Activated naive CD4-positive, alpha-beta T cell treated with anti-CD3 and anti-CD28 coated beads, Interleukin-2, amount 50 U/mL, for 72 hours (primary cell): ENCODE measurements at regions not wholly inside any gene's neighbourhood (a gene's known extent, or its start where the extent isn't known, plus 50 kb on each side); places are given as distances from the start of the nearest gene placed in this dataset.

Experiments
- ATAC-seq, 2 donors: fragments of 150-1000 bp; cut with Tn5 transposase; 2 replicates each; pipeline ENCODE4 v1.10.0; 2021; ENCODE audit warnings: mild to moderate bottlenecking in 2 of 2, moderate library complexity in 2 of 2
- DNase-seq, 2 donors: peaks; one replicate each; pipeline ENCODE4 v3.0.0; 2021 to 2022; ENCODE audit warnings: low spot score in 2 of 2
- H3K27ac Mint-ChIP-seq, 2 donors: one replicate each; pipeline ENCODE4 v1.8.0; 2022; ENCODE audit warnings: mild to moderate bottlenecking in 2 of 2, mixed read lengths in 2 of 2
- H3K36me3 Mint-ChIP-seq, 2 donors: one replicate each; pipeline ENCODE4 v1.8.0; 2022; ENCODE audit warnings: mixed read lengths in 2 of 2
- H3K9me3 Mint-ChIP-seq, 2 donors: one replicate each; pipeline ENCODE4 v1.8.0; 2022; ENCODE audit warnings: mixed read lengths in 2 of 2

DNA sequence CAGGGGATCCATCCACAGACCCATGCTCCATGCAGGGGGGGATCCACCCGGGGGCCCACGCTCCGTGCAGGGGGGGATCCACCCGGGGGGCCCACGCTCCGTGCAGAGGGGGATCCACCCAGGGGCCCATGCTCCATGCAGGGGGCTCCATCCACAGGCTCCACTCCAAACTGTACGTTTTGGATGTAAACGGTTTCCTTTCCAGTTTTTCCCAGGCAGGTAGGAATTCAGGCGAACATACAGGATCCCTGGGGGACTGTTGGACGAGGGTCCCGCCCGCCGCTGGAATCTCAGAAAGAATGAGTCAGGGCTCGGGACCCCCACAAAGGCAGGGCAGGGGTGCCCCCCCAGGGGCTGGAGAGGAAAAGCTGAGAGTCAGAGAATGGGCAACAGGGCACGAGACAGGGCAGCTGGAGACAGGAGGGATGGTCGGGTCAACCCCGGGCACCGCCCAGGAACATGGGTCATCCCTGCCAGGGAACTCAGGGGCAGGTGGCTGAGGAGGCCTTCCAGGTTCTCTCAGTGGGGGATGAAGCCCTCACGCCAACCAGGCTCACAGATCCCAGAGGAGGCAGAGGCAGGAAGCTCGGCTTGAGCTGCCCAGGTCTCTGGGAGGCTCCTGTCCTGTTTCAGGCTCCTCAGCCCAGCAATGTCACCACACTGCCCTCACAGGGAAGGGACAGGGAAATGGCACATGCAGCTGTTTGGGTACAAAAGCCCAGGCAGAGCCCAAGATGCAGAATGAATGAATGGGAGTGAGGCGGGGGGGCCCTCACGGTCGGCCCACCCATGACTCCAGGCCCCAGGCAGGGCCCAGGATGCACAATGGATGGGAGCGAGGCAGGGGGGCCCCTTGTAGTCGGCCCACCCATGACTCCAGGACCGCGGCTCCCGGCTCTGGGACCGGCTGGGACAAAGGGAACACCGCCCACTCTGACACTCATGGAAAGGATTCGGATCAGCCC, 200.2 kb downstream of the BRD1 start:
- Mint-ChIP-seq H3K27ac (no peak overlapping the region), H3K36me3 (no peaks in the 10 kb centered on the region), H3K9me3 (no peaks in the 10 kb centered on the region)
- ATAC-seq (no peak), DNase-seq (no peak)

- Mint-ChIP-seq H3K27ac (no peak overlapping the region), H3K9me3 (no peaks in the 10 kb centered on the region), H3K36me3 (no peaks in the 10 kb centered on the region)
- ATAC-seq: no peak
- DNase-seq: no peak
These were observed 201.1 kb downstream of the BRD1 start for GRCh38 chr22:49626361-49627216.

DNA sequence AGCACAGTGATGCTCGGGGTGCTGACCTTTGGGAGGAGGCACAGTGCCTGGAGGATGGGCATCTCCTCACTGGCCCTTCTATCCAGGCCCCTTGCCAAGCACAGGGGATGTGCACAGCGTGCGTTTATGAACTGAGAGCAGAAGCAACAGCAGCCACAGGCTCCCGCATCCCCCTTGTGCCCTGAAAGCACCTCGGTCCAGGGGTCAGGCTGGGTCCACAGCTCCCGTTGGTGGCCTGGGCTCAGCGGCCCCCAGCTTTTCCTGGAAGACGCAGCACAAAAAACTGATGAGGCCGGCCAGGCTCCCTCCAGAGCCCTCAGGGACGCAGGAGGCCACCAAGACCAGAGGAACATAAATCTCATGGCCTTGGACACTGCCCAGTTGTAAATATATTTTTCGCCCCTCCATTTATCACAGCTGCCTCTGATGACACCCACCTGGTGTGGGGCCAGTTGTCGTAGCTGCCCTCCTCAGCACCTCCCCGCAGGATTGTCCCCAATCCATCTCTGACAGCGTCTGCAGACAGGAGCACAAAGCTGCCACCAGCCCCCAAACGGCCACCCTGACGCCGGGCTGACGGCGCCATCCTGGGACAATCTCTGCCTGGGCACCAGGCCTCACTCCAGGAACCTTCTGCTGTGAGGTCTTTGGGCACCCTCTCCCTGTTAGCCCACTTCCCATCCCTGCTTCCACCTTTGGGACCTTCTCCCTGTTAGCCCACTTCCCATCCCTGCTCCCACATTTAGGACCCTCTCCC, 203.1 kb downstream of the BRD1 start:
- peak in 1 of 2 donors; percentile 43 for ATAC-seq
- Mint-ChIP-seq H3K36me3 (no peaks in the 10 kb centered on the region), H3K27ac (peak overlapping the region in 1 of 2 donors; percentile 64), H3K9me3 (no peaks in the 10 kb centered on the region)
- no peak for DNase-seq

DNA sequence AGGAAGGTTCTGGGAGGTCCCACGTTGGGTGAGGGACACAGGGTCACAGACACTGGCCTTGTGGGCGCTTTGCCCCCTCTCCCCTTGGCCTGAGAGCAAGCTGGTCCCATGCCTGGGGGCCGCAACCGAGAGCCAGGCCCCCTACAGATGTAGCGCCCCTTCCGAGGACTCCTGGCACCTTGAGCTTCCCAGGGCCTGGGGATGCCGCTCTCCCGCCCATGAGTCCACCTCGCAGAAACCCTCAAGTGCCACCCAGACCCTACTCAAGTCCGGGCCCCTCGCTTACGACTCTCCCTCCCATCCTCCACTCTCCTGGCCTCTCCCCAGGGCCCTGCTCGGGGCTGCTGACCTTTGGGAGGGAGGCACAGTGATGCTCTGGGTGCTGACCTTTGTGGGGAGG, 204.0 kb downstream of the BRD1 start:
- no peaks in the 10 kb centered on the region for H3K36me3 Mint-ChIP-seq
- no peak for DNase-seq
- H3K9me3 Mint-ChIP-seq: no peaks in the 10 kb centered on the region
- H3K27ac Mint-ChIP-seq: peak overlapping the region in 1 of 2 donors; percentile 64
- ATAC-seq: peak in 1 of 2 donors; percentile 24

- H3K36me3 Mint-ChIP-seq: no peaks in the 10 kb centered on the region
- ATAC-seq (no peak), DNase-seq (no peak)
- no peaks in the 10 kb centered on the region for H3K9me3 Mint-ChIP-seq
- peak overlapping the region in 1 of 2 donors; percentile 64 for H3K27ac Mint-ChIP-seq
These were observed 204.5 kb downstream of the BRD1 start for GRCh38 chr22:49623176-49623575.

DNA sequence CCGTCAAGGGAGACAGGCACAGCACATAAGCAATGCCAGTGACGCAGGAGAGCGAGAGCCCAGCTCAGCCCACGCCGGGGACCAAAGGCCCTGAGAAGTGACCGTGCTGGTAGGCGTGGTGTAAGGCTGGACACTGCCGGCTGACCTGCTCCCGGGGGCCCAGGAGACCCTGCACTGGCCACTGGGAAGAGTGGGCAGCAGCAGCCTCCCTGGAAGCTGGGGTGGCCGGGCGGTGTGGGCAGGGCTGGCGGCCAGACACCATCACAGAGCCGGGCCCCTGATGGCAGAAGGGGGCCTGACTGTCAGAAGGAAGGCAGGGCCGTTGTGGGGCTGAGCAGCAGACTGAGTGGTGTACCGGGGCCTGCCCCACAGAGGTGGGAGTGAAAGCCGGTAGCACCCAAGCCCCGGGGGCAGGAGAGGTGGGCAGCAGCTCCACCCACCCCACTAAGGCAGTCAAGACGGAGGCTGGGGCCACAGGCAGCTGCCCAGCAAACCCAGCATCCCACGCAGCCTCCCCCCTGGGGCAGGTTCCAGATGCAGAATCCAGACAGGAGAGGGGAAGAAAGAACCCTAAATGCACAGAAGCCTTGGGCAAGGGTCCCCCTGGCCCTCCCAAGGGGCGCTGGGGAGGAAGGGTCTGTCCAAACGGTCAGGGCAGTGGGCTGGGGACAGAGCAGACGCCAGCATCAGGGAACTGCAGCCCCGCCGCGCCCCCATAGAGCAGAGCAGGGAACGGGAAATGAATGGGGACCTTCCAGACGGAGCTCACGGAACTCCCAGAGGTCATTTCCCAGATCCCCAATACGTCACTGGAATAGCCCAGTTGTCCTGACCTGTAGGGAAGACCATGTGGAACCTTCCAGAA, 205.2 kb downstream of the BRD1 start:
- no peak for DNase-seq
- no peaks in the 10 kb centered on the region for H3K36me3 Mint-ChIP-seq
- ATAC-seq: no peak
- peak overlapping the region in 1 of 2 donors; percentile 20 for H3K27ac Mint-ChIP-seq
- no peaks in the 10 kb centered on the region for H3K9me3 Mint-ChIP-seq

- Mint-ChIP-seq H3K36me3 (no peaks in the 10 kb centered on the region), H3K27ac (peak overlapping the region in 1 of 2 donors; percentile 20), H3K9me3 (no peaks in the 10 kb centered on the region)
- DNase-seq (no peak), ATAC-seq (no peak)
These were observed 206.0 kb downstream of the BRD1 start for GRCh38 chr22:49621601-49622210.

DNA sequence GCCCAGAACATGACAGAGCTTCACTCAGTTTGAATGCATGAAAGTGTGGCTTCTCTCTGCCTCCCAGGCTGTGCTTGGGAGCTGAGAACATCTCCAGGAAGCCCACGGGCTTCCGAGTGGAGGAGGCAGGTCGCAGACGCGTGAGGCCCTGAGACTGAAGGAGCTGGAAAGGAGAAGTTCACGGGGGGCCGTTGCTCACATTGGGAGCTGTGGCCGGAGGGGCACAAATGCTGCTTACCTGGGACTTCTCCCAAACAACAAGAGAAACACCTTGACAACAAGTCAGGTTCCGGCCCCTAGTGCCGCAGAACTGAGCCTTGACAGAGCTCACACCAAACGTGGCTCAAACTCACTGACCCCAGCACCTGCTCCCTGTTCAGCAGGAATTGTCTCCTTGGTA, 207.0 kb downstream of the BRD1 start:
- Mint-ChIP-seq H3K27ac (no peak overlapping the region), H3K9me3 (no peaks in the 10 kb centered on the region), H3K36me3 (no peaks in the 10 kb centered on the region)
- no peak for DNase-seq
- no peak for ATAC-seq

- Mint-ChIP-seq H3K9me3 (no peaks in the 10 kb centered on the region), H3K36me3 (no peaks in the 10 kb centered on the region), H3K27ac (no peak overlapping the region)
- DNase-seq (no peak), ATAC-seq (no peak)
These were observed 207.6 kb downstream of the BRD1 start for GRCh38 chr22:49620003-49620556.

GRCh38 chr22:49619301-49619700, 208.4 kb downstream of the BRD1 start:
- H3K9me3 Mint-ChIP-seq: no peaks in the 10 kb centered on the region
- ATAC-seq (no peak), DNase-seq (no peak)
- no peaks in the 10 kb centered on the region for H3K36me3 Mint-ChIP-seq
- H3K27ac Mint-ChIP-seq: no peak overlapping the region

GRCh38 chr22:49618677-49618953, 209.1 kb downstream of the BRD1 start:
- ATAC-seq: no peak
- Mint-ChIP-seq H3K36me3 (peaks cover under 1% of the 10 kb centered on the region in 2 donors), H3K9me3 (no peaks in the 10 kb centered on the region), H3K27ac (no peak overlapping the region)
- DNase-seq: no peak

- ATAC-seq (no peak), DNase-seq (no peak)
- Mint-ChIP-seq H3K36me3 (peaks cover 6% of the 10 kb centered on the region in 2 donors), H3K9me3 (peaks cover 0 to 4% of the 10 kb centered on the region in 2 donors), H3K27ac (peak overlapping the region in 1 of 2 donors; percentile 57)
These were observed 209.6 kb downstream of the BRD1 start for GRCh38 chr22:49617866-49618676.

GRCh38 chr22:49617264-49617663, 210.4 kb downstream of the BRD1 start:
- no peak for DNase-seq
- ATAC-seq: no peak
- Mint-ChIP-seq H3K36me3 (peaks cover 9 to 10% of the 10 kb centered on the region in 2 donors), H3K27ac (no peak overlapping the region), H3K9me3 (peaks cover 0 to 9% of the 10 kb centered on the region in 2 donors)

- Mint-ChIP-seq H3K9me3 (peaks cover 0 to 9% of the 10 kb centered on the region in 2 donors), H3K27ac (no peak overlapping the region), H3K36me3 (peaks cover 9 to 10% of the 10 kb centered on the region in 2 donors)
- no peak for DNase-seq
- no peak for ATAC-seq
These were observed 211.1 kb downstream of the BRD1 start for GRCh38 chr22:49616356-49617231.
